HG03432 (cell line): ENCODE measurements at regions not wholly inside any gene's neighbourhood (a gene's known extent, or its start where the extent isn't known, plus 50 kb on each side); places are given as distances from the start of the nearest gene placed in this dataset.
"Not testable (repeated sequence)": the region's sequence is repeated elsewhere in the genome, so short reads cannot be mapped to it uniquely, and the experiment has no call there.

Experiments
- ATAC-seq: cut with Tn5 transposase; IDR thresholded peaks from one replicate; pipeline ENCODE4 v1.9.1; 2021; ENCODE audit warnings: mild to moderate bottlenecking, moderate library complexity; ENCODE audit not compliant: unreplicated experiment

DNA sequence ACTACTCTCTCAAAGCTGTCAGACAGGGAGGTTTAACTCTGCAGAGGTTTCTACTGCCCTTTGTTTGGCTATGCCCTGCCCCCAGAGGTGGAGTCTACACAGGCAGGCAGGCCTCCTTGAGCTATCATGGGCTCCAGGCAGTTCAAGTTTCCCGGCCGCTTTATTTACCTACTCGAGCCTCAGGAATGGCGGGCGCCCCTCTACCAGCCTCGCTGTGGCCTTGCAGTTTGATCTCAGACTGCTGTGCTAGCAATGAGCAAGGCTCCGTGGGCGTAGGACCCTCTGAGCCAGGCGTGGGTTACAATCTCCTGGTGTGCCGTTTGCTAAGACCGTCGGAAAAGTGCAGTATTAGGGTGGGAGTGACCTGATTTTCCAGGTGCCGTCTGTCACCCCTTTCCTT is 124.3 kb downstream of the PTCHD1 start:
- ATAC-seq: not testable (repeated sequence)

DNA sequence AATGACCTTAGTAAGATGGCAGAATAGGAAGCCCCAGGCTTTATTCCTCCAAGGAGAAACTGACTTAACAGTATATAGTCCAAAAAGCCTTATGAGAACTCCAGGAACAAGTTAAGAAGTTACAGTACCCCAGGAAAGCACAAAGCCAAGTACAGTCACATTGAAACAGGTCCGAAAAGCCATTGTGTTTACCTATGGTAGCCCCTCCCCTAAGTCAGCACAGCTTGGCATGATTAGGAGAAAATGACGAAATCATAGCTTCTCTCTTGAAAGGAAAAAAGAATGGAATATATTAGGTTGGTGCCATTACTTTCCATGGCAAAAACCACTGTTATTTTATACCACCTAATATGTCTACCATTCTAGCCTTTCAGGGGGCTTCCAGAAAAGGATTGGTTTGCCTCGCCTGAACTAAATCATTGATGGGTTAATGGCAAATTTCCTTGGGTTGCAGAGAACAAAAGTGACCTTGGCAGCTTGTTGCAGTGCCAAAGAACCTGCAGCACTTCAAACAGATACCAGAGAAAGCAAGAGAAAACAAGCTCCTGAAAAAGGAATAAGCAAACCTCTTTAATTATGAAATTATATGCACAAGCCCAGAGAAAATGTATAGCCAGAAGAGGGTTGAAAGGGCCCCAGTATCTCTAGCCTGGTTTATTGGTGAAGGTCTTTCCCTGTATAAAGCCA is 130.6 kb downstream of the PTCHD1 start:
- no peak for ATAC-seq

DNA sequence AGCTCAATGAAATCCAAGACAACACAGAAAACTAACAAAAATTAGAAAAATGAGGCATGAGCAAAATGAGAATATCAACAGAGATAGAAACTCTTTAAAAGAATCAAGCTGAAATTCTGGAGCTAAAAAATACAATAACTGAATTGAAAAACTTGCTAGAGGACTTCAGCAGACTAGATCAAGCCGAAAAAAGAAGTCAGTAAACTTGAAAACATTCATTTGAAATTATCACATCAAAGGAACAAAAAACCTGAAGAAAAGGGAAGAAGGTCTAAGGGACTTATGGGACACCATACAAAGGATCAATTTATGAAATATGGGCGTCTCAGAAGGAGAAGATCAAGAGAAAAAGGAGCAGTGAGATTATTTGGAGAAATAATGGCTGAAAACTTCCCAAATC is 131.3 kb downstream of the PTCHD1 start:
- ATAC-seq: no peak

DNA sequence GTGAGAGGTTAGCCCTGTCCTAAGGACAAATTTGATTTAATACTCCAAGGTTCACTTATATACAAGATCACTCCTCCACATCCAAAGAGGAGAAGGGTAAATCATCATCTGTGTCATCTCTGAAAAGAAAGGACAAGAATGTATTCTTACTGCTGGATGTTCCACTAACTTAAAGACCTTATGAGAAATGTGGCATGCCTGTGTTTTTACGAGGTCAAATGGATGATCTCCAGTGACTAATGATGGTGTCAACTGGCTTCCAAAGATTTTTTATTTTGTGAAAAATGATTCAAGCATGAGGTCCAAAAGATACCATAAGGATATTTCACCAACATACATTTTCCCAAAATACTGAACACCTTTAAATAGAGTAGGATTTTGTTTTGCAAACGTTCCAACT is 143.4 kb downstream of the PTCHD1 start:
- ATAC-seq: no peak

DNA sequence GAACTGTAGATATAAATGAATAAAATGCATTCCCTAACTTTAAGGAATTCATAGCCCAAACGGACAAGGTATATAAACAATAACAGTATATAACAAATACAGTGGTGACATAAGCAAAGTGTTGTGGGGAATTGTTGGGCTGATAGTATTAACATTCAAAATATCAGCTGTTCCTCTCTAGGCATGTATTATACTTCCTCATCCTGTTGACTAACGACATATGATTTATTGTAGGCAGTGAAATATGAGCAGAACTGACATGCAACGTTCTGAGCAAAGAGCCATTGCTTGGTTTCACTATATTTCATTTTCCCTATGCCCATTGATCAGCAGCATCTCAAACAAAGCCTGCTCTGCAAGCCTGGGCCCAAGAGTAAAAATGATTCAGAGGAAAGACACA is 143.9 kb downstream of the PTCHD1 start:
- no peak for ATAC-seq

DNA sequence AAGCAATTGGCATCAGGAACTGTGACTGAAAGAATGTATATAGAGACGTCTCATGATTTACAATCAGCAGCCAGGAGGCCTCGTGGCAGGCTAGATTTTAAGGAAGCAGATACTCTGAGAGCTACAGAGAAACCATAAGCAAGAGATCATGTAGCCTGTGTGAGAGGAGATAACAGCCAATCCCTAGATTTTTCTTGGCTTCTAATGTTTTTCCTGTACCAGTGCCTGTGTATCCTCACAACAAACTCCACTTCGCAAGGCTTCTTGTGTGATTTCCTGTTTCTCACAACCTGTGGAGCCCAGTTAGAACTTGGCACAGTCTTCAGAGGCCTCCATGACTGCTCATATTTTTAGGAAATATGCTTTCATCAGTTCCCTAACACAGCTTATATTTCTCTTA is 147.9 kb downstream of the PTCHD1 start:
- no peak for ATAC-seq

DNA sequence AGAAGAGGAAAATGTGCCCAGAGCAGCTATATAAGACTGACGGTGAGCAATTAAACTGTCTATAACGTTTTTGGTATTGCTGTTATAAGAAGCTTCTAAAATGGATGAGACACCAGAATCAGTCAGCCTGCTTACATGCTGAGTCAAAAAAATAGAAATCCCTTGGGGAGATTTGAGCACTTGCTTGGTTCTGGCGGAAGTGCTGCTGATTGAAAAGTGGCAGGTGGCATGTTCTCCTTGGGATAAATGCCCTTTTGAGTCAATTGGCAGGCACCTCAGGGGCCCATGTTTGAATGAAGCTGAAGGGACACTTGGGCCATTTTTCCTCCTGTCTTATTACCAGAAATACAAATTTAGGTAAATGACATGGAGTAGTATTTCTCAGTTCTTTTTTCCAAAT is 148.7 kb downstream of the PTCHD1 start:
- no peak for ATAC-seq

DNA sequence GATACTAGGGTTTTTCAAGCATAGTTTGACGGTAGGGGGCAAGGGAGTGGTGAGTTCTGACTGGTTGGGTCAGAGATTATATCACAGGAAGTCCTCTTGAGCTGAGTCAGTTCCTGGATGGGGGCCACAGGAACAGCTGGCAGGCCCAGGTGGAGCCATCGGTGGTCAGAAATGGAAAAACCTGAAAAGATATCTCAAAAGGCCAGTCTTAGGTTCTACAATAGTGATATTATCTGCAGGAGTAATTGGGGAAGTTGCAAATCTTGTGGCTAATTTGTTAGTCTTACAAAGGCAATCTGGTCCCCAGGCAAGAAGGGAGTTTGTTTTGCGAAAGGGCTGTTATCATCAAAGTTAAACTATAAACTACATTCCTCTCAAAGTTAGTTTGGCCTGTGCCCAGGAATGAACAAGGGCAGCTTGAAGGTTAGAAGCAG is 159.3 kb downstream of the PTCHD1 start:
- peak; percentile 77 for ATAC-seq

DNA sequence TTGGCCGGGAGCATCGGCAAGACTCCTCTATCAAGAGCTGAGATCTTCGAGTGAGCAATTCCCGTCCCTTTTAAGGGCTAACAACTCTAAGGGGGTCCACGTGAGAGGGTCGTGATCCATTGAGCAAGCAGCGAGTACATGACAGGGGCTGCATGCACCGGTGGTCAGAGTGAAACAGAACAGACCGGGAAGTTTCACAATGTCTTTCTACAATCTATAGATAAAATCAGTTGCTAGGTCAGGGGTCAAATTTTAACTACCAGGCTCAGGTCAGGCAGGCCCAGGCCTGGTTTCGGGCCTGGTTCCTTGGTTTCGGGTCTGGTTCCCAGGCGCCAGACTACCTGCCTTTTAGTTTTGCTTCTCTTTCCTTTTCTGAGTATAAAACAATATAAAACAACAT is 160.1 kb downstream of the PTCHD1 start:
- no peak for ATAC-seq

DNA sequence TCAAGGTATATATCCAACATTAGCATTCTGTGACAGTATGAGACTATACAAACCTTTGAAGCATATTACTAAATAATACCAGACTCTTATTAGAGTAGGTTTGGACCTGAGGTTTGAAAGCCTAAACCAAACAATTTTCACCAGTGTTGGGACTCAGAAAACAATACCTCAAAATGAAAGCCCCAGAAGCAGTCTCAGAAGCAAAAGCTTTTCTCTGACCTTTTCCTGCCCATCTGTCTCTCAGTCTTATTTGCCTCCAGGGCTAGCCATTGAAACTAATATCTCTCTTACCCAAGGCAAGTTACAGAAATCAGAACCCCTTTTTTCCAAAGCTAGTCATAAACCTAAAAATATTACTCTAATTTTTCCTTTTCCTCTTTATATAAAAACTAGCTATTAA is 163.3 kb downstream of the PTCHD1 start:
- peak; percentile 63 for ATAC-seq

DNA sequence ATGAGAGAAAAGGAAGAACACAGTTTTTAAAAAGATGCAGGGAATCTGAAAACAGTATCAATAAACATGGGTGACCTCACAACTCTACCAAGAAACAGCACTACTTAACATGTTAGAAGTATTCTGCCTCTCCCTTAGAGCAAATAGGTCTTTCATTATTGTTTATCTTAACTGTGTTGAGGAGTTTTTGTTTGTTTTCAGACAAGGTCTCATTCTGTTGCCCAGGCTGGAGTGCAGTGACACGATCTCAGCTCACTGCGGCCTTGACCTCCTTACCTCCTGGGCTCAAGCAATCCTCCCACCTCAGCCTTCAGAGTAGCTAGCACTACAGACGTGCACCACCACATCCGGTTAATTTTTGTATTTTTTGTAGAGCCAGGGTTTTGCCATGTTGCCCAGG is 165.3 kb upstream of the PRDX4 start:
- no peak for ATAC-seq

DNA sequence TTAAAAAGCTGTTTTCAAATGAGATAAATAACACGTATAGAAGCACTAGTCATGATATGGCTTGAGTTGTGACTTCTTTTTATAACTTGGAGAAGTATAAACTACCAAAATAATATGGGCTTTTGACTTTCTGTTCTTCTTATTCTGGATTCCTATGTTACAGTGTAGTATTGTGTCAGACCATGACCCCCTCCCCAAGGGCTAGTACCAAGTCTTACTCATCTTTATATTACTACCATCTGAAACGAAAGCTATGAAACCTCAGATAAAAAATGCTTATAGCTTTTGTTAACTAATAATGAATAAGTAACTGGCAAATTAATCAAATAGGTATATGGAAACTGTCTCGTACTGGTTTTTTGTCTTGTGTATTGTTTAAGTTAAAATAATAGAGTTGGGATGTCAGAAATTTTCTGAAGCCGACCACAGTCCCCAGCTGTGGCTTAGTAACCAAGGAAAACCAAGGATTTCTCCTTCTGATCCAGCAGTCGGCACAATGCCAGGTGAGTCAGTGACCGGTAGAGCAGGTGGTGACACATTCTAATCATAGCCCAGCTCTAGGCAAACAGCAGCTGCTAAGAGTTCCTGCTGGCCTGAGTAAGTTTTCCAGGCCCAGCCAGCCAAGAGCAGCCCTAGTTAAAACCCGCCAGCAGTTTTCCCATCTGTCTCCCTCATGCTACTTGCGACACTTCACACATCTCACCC is 163.3 kb upstream of the PRDX4 start:
- ATAC-seq: no peak

DNA sequence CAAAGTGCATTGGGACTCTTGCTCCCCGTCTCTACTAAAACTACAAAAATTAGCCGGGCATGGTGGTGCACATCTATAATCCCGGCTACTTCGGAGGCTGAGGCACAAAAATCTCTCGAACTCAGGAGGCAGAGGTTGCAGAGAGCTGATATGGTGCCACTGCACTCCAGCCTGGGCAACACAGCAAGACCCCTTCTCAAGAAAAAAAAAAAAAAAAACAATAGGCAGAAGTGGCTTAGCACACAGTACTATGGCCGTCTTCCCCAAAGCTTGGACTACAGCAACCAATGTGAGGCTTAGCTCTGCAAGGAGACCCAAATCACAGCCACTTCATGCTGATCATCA is 162.8 kb upstream of the PRDX4 start:
- no peak for ATAC-seq

DNA sequence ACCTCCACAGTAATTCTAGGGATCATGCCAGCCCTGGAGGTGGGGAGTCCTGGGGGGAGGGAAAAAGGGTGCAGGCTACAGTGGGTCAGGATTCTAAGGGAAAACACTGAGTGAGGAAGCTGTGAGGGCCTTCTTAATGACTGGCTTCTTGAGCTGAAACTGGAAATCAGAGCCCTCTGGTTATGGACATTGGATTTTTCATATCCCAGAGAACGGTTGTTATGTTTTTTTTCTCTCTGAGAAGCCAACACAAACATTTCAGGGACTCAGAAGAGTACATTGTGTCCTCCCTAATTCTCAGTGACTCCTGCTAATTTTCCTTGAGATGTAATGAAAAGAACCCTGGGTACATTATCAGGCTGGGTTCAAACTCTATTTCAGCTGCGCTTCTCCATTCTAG is 162.4 kb upstream of the PRDX4 start:
- no peak for ATAC-seq

DNA sequence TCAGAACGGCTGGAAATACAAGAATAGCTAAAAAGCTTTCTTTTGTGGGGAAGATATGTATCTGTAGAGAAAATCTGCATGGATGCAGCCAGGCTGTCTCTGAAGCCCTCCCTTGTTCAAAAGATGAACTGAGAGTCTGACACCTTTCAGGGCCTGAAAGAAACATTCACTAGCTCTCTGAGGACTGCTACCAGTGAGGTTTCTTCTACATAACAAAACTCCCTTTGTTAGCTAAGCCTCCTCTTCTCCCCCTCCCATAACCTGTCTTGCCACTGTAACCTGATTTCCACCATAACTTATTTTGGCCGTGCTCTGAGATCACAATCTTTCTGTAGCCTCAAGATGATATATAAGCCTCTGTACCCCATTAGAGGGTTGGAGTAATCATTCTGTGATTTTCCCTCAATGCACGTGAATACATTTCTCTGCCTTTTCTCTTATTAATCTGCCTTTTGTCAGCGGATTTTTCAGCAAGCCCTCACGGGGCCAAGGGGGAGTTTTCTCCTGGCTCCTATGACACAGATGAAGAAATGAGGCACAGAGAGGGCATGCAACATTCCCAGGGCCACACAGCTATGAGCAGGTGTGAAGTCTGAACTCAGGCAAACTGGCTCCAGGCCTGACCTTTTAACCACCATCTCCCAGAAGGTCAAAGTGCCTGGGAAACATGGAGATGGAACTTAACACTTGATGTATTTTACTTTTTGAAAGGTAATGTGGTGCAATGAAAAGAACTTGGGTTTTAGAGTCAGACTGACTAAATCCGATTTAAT is 161.6 kb upstream of the PRDX4 start:
- ATAC-seq: no peak

DNA sequence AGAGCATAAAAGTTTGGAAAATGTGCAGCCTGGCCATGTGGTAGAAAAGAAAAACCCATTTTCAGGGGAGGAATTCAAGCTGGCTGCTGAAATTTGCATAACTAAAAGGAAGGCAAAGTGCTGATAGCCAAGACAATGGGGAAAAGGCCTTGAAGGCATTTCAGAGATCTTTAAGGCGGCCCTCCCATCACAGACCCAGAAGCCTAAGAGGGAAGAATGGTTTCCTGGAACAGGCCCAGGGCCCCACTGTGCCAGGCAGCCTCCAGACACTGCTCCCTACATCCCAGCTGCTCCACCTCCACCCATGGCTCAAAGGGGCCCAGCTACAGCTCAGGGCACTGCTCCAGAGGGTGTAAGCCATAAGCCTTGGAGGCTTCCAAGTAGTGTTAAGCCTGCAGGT is 158.0 kb upstream of the PRDX4 start:
- ATAC-seq: no peak

DNA sequence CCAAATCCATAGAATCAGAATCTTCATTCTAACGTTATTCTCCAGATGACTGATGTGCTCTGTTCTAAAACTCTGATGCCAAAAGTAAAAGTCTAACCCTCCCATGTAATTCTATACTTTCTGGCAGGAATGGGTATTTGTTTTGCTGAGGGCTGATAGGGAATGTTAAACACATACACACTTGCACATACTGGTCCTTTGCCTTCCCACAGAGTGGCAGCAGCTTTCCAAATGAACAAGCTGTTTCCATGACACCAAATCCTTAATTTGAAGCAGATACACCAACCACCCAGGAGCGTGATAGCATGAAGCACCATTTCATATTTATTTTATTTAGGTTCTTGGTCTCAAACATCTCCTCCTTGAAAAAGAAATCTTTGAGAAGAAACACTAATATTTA is 155.5 kb upstream of the PRDX4 start:
- no peak for ATAC-seq

DNA sequence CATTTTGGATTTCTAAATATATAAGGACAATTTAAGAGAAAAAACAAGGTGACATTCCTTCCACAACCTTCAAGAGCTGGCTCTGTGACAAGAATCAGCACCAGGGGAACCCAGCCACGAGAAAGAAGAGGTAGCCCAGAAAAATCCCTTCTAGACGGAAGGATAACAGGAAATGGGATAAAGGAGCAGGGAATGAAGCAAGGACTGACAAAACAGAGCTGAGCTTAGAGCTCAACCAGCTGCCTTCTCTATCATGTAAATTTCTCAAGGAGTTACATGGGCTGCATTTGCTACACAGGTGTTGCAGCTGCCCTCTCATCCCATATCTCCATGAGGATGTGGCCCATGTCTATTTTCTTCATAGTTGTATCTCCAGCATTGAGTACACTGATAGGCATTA is 154.2 kb upstream of the PRDX4 start:
- ATAC-seq: no peak

DNA sequence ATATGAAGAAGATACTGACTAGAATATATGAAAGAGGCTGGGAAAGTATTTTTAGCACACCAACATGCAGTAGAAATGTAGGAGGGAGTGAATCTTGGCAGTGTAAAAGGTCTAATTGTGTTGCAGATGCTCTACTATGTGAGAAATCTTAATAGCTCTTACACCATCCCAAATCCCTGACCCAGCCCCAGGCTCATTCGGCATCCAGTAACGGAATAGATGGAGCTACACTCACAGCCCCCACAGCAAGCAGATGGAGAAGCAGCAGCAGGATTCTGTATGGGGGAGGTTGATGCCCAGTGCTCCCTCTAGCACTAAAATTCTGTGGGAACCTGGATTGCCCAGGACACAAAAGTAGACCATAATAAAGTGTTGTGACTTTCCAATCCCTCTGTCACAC is 153.2 kb upstream of the PRDX4 start:
- no peak for ATAC-seq

DNA sequence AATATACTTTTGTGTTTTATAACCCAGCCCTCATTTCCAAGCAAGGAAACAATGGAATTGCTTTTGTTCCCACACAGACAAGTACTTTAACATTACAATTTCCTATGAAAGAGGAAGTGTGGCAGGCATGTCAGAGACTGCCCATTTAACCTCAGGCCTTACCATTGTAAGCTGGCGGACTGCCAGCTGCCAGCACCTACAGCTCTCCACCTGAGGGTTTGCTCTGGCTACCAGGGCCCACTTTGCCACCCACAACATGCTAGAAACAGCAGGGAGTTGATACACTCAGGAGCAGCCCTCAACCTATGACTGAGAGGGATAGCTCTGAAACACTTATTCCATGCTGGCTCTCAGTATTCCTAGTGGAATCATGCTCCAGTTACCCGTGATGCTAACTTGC is 152.3 kb upstream of the PRDX4 start:
- no peak for ATAC-seq

DNA sequence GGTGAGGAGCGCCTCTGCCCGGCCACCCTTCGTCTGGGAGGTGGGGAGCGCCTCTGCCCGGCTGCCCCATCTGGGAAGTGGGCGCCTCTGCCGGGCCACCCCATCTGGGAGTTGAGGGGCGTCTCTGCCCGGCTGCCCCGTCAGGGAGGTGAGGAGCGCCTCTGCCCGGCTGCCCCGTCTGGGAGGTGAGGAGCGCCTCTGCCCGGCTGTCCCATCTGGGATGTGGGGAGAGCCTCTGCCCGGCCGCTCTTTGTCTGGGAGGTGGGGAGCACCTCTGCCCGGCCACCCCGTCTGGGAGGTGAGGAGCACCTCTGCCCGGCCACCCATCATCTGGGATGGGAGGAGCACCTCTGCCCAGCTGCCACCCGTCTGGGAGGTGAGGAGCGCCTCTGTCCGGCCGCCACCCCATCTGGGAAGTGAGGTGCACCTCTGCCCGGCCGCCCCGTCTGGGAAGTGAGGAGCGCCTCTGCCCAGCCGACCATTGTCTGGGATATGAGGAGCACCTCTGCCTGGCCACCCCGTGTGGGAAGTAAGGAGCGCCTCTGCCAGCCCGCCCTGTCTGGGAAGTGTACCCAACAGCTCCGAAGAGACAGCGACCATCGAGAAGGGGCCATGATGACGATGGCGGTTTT is 144.2 kb upstream of the PRDX4 start:
- not testable (repeated sequence) for ATAC-seq

DNA sequence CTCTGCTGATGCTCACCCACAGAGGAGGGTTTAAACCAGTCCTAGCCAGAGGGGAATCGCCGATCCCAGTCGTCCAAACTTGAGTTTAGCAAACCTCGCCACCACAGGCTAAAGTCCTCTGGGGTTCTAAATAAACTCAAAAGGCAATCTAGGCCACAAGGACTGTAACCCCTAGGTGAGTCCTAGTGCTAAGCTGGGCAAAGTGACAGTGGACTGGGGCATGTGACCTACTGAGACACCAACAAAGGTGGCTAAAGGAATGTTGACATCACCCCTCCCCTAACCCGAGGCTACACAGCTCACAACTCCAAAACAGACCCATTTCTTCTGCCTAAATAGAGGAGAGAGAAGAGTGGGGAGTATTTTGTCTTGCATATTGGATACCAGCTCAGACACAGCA is 142.8 kb upstream of the PRDX4 start:
- no peak for ATAC-seq
